ENCODE measurements at regions not wholly inside any gene's neighbourhood (a gene's known extent, or its start where the extent isn't known, plus 50 kb on each side); places are given as distances from the start of the nearest gene placed in this dataset.

GRCh38 chr1:38522915-38523567 lies 336.5 kb downstream of the RRAGC start:
- no peak overlapping the region for H3K27ac Mint-ChIP-seq (ENCODE audit: unreplicated experiment)
- peaks cover 78% of the 10 kb centered on the region for H3K27me3 Mint-ChIP-seq (ENCODE audit: unreplicated experiment)
- intact Hi-C loops (cut with micrococcal nuclease; ENCODE audit: unreplicated experiment), result no loop called here

GRCh38 chr1:38516560-38516959 lies 343.0 kb downstream of the RRAGC start:
- no peaks in the 10 kb centered on the region for H3K9me3 Mint-ChIP-seq (ENCODE audit: low read depth, unreplicated experiment)
- intact Hi-C loops (cut with micrococcal nuclease; ENCODE audit: unreplicated experiment), result no loop called here
- H3K4me1 Mint-ChIP-seq (ENCODE audit: low read depth, unreplicated experiment), result no peaks in the 10 kb centered on the region
- H3K36me3 Mint-ChIP-seq (ENCODE audit: insufficient read depth, unreplicated experiment), result no peaks in the 10 kb centered on the region
- CTCF ChIA-PET, result no interaction called here
- BruUV-seq (replicated peaks), result no TSS peak
- DNase-seq, result no peak
- no peak overlapping the region for H3K4me3 Mint-ChIP-seq (ENCODE audit: low read depth, unreplicated experiment)
- TF ChIP-seq CTCF (IDR thresholded peaks at IDR 0.05; ENCODE audit: unreplicated experiment), result no peak
- H3K27ac Mint-ChIP-seq (ENCODE audit: unreplicated experiment), result no peak overlapping the region
- peaks cover 69% of the 10 kb centered on the region for H3K27me3 Mint-ChIP-seq (ENCODE audit: unreplicated experiment)

More at GRCh38 chr1:38522915-38523567, 336.5 kb downstream of the RRAGC start:
- H3K4me1 Mint-ChIP-seq (ENCODE audit: low read depth, unreplicated experiment), result no peaks in the 10 kb centered on the region
- no peak for DNase-seq
- no peak for TF ChIP-seq CTCF (IDR thresholded peaks at IDR 0.05; ENCODE audit: unreplicated experiment)
- no peaks in the 10 kb centered on the region for H3K36me3 Mint-ChIP-seq (ENCODE audit: insufficient read depth, unreplicated experiment)
- no peaks in the 10 kb centered on the region for H3K9me3 Mint-ChIP-seq (ENCODE audit: low read depth, unreplicated experiment)
- H3K4me3 Mint-ChIP-seq (ENCODE audit: low read depth, unreplicated experiment), result no peak overlapping the region
- CTCF ChIA-PET, result interaction anchor here (0.8 kb wide), 1 partner anchor 10 kb away, joined by 6 read pairs; no protein-coding TSS in a partner anchor
- no TSS peak for BruUV-seq (replicated peaks)

GRCh38 chr1:38512789-38513188 lies 346.8 kb downstream of the RRAGC start:
- no peak for DNase-seq
- Mint-ChIP-seq H3K4me1 (ENCODE audit: low read depth, unreplicated experiment) (no peaks in the 10 kb centered on the region), H3K9me3 (ENCODE audit: low read depth, unreplicated experiment) (no peaks in the 10 kb centered on the region), H3K27ac (ENCODE audit: unreplicated experiment) (no peak overlapping the region), H3K27me3 (ENCODE audit: unreplicated experiment) (peaks cover 78% of the 10 kb centered on the region), H3K36me3 (ENCODE audit: insufficient read depth, unreplicated experiment) (no peaks in the 10 kb centered on the region), H3K4me3 (ENCODE audit: low read depth, unreplicated experiment) (no peak overlapping the region)
- no peak for TF ChIP-seq CTCF (IDR thresholded peaks at IDR 0.05; ENCODE audit: unreplicated experiment)
- no TSS peak for BruUV-seq (replicated peaks)
- intact Hi-C loops (cut with micrococcal nuclease; ENCODE audit: unreplicated experiment), result no loop called here
- CTCF ChIA-PET, result interaction anchor here (0.6 kb wide), 1 partner anchor 10 kb away, joined by 6 read pairs; no protein-coding TSS in a partner anchor

GRCh38 chr1:38512024-38512767 lies 347.4 kb downstream of the RRAGC start:
- Mint-ChIP-seq H3K9me3 (ENCODE audit: low read depth, unreplicated experiment) (no peaks in the 10 kb centered on the region), H3K27ac (ENCODE audit: unreplicated experiment) (no peak overlapping the region), H3K27me3 (ENCODE audit: unreplicated experiment) (peaks cover 78% of the 10 kb centered on the region), H3K4me1 (ENCODE audit: low read depth, unreplicated experiment) (no peaks in the 10 kb centered on the region), H3K4me3 (ENCODE audit: low read depth, unreplicated experiment) (no peak overlapping the region), H3K36me3 (ENCODE audit: insufficient read depth, unreplicated experiment) (no peaks in the 10 kb centered on the region)
- no peak for TF ChIP-seq CTCF (IDR thresholded peaks at IDR 0.05; ENCODE audit: unreplicated experiment)
- no TSS peak for BruUV-seq (replicated peaks)
- CTCF ChIA-PET, result interaction anchor here (0.6 kb wide), 3 partner anchors 10 to 651 kb away, joined by 3 to 7 read pairs (median 6); no protein-coding TSS in a partner anchor
- no peak for DNase-seq
- intact Hi-C loops (cut with micrococcal nuclease; ENCODE audit: unreplicated experiment), result no loop called here

Measured in Calu3 (cell line).